Body of pancreas (tissue), 4 donors: ENCODE measurements at regions not wholly inside any gene's neighbourhood (a gene's known extent, or its start where the extent isn't known, plus 50 kb on each side); places are given as distances from the start of the nearest gene placed in this dataset.

ENCODE experiments used
- ATAC-seq: fragments of 150-250 bp; one replicate; pipeline ENCODE4 v1.9.1; 2016
- DNase-seq, 4 donors: peaks; one replicate each; pipeline ENCODE4 v3.0.0-alpha.2; 2019
- H3K27ac ChIP-seq, 4 donors: fragments of 200-600 bp; sonication (generic); 1 replicate in 3 of 4; 2 replicates in 1 of 4; pipeline versions ENCODE4 v1.5.1 to v1.6.1; 2016 to 2019; ENCODE audit warnings: mild to moderate bottlenecking in 1 of 4, mixed read lengths in 1 of 4, moderate library complexity in 1 of 4
- H3K27me3 ChIP-seq, 2 donors: fragments of 200-600 bp; sonication (generic); one replicate each; pipeline ENCODE4 v1.6.0; 2016; ENCODE audit warnings: mild to moderate bottlenecking in 1 of 2
- H3K36me3 ChIP-seq, 2 donors: fragments of 200-600 bp; sonication (generic); replicated peaks in 1 of 2; 2 replicates each; pipeline ENCODE4 v1.5.1; 2016; ENCODE audit warnings: low read depth in 2 of 2; ENCODE audit not compliant: insufficient read depth in 1 of 2
- H3K4me1 ChIP-seq: fragments of 200-600 bp; sonication (generic); one replicate; pipeline ENCODE4 v1.6.0; 2016
- H3K4me3 ChIP-seq, 2 donors: fragments of 200-600 bp; sonication (generic); 1 replicate in 1 of 2; 2 replicates in 1 of 2; pipeline ENCODE4 v1.5.1; 2016 to 2019
- H3K9me3 ChIP-seq, 3 donors: fragments of 200-600 bp; sonication (generic); 1 replicate in 2 of 3; 2 replicates in 1 of 3; pipeline ENCODE4 v1.5.1; 2016
- CTCF ChIP-seq, 7 experiments: fragments of 450-650 bp in 4 of 7; fragments of 200-600 bp in 3 of 7; sonication (generic) in 3 of 7; IDR thresholded peaks; one replicate each; pipeline ENCODE4 v1.5.1; 2016 to 2019; ENCODE audit warnings: antibody characterized with exemption in 7 of 7
- POLR2A ChIP-seq, 3 donors: fragments of 450-650 bp; IDR thresholded peaks; one replicate each; pipeline ENCODE4 v1.6.1; 2016; ENCODE audit warnings: antibody characterized with exemption in 3 of 3, mild to moderate bottlenecking in 2 of 3
- WGBS, 2 donors: methylation state at CpG; one replicate each; pipeline ENCODE4 v1.1.5; 2017; 5-methylcytosine and 5-hydroxymethylcytosine counted together
- intact Hi-C: fragments of 100-400 bp; cut with DNase I; formaldehyde crosslinking; loops from one replicate; pipeline ENCODE4 v1.15.1; 2023

- Histone ChIP-seq H3K27ac (no peak overlapping the region), H3K27me3 (no peaks in the 10 kb centered on the region), H3K4me3 (no peak overlapping the region), H3K4me1 (no peaks in the 10 kb centered on the region), H3K9me3 (no peaks in the 10 kb centered on the region), H3K36me3 (no peaks in the 10 kb centered on the region)
- ATAC-seq (no peak), DNase-seq (no peak)
- WGBS, 2 donors = 39 to 61% methylated on average over 2 of the region's 2 CpGs
- intact Hi-C loops = no loop called here
- TF ChIP-seq CTCF (IDR thresholded peaks at IDR 0.05) = no peak
- TF ChIP-seq POLR2A (IDR thresholded peaks at IDR 0.05) = no peak
These were observed 58.6 kb upstream of the NYAP2 start for GRCh38 chr2:225340923-225341322.

GRCh38 chr2:225337183-225337582, 62.3 kb upstream of the NYAP2 start:
- no peak for TF ChIP-seq POLR2A (IDR thresholded peaks at IDR 0.05)
- TF ChIP-seq CTCF (IDR thresholded peaks at IDR 0.05) = no peak
- Histone ChIP-seq H3K36me3 (no peaks in the 10 kb centered on the region), H3K4me3 (no peak overlapping the region), H3K27ac (no peak overlapping the region), H3K9me3 (no peaks in the 10 kb centered on the region), H3K4me1 (peaks cover 8% of the 10 kb centered on the region), H3K27me3 (no peaks in the 10 kb centered on the region)
- intact Hi-C loops = no loop called here
- DNase-seq (no peak), ATAC-seq (no peak)
- 35 to 40% methylated on average over 1 of the region's 1 CpG for WGBS, 2 donors

GRCh38 chr2:225334514-225334913, 65.0 kb upstream of the NYAP2 start:
- no peak overlapping the region for H3K27ac ChIP-seq
- 18% methylated on average over 4 of the region's 4 CpGs for WGBS, 2 donors
- no peaks in the 10 kb centered on the region for H3K36me3 ChIP-seq
- H3K9me3 ChIP-seq = no peaks in the 10 kb centered on the region
- intact Hi-C loops = no loop called here
- no peaks in the 10 kb centered on the region for H3K27me3 ChIP-seq
- ATAC-seq (peak; percentile 67), DNase-seq (peak in 3 of 4 donors; percentile 13 to 58 (median 22))
- peaks cover 8% of the 10 kb centered on the region for H3K4me1 ChIP-seq
- TF ChIP-seq CTCF (IDR thresholded peaks at IDR 0.05) = no peak
- no peak overlapping the region for H3K4me3 ChIP-seq

GRCh38 chr2:225328192-225328591, 71.3 kb upstream of the NYAP2 start:
- H3K36me3 ChIP-seq = no peaks in the 10 kb centered on the region
- WGBS, 2 donors = 31 to 42% methylated on average over 4 of the region's 4 CpGs
- intact Hi-C loops = no loop called here
- H3K9me3 ChIP-seq = no peaks in the 10 kb centered on the region
- ATAC-seq (no peak), DNase-seq (no peak)
- no peak overlapping the region for H3K4me3 ChIP-seq
- no peaks in the 10 kb centered on the region for H3K4me1 ChIP-seq
- no peak overlapping the region for H3K27ac ChIP-seq
- H3K27me3 ChIP-seq = no peaks in the 10 kb centered on the region
- TF ChIP-seq CTCF (IDR thresholded peaks at IDR 0.05) (no peak), POLR2A (IDR thresholded peaks at IDR 0.05) (no peak)

GRCh38 chr2:225326969-225327368, 72.5 kb upstream of the NYAP2 start:
- no peak for ATAC-seq
- intact Hi-C loops = no loop called here
- TF ChIP-seq POLR2A (IDR thresholded peaks at IDR 0.05) (no peak), CTCF (IDR thresholded peaks at IDR 0.05) (no peak)
- no peak overlapping the region for H3K4me3 ChIP-seq
- H3K4me1 ChIP-seq = no peaks in the 10 kb centered on the region
- H3K27me3 ChIP-seq = no peaks in the 10 kb centered on the region
- H3K36me3 ChIP-seq = no peaks in the 10 kb centered on the region
- no peak overlapping the region for H3K27ac ChIP-seq
- H3K9me3 ChIP-seq = no peaks in the 10 kb centered on the region
- 74 to 75% methylated on average over 1 of the region's 1 CpG for WGBS, 2 donors
- DNase-seq = no peak
